H9 (cell line): ENCODE measurements at regions not wholly inside any gene's neighbourhood (a gene's known extent, or its start where the extent isn't known, plus 50 kb on each side); places are given as distances from the start of the nearest gene placed in this dataset.

Experiments used
- DNase-seq: peaks from one replicate; pipeline ENCODE4 v3.0.0-alpha.2; 2017
- H2AFZ ChIP-seq: one replicate; pipeline ENCODE4 v1.6.1; 2013; ENCODE audit warnings: mild to moderate bottlenecking, low read length, control low read depth, moderate library complexity
- H2AK5ac ChIP-seq: 2 replicates; pipeline ENCODE4 v1.6.1; 2013; ENCODE audit warnings: low read length, control low read depth, mixed read lengths; ENCODE audit not compliant: insufficient read length
- H2BK120ac ChIP-seq: one replicate; pipeline ENCODE4 v1.6.1; 2013; ENCODE audit warnings: low read depth, mild to moderate bottlenecking, low read length, control low read depth, inconsistent platforms; ENCODE audit not compliant: poor library complexity, severe bottlenecking
- H2BK12ac ChIP-seq: 2 replicates; pipeline ENCODE4 v1.6.1; 2013; ENCODE audit warnings: low read length, control low read depth, mixed read lengths, low read depth; ENCODE audit not compliant: insufficient read length
- H2BK15ac ChIP-seq: 2 replicates; pipeline ENCODE4 v1.6.1; 2013; ENCODE audit warnings: low read depth, low read length, control low read depth
- H2BK20ac ChIP-seq: one replicate; pipeline ENCODE4 v1.6.1; 2013; ENCODE audit warnings: low read depth, mild to moderate bottlenecking, low read length, control low read depth, inconsistent platforms; ENCODE audit not compliant: poor library complexity, severe bottlenecking
- H2BK5ac ChIP-seq: 2 replicates; pipeline ENCODE4 v1.6.1; 2013; ENCODE audit warnings: low read length, control low read depth, mixed read lengths; ENCODE audit not compliant: insufficient read length
- H3K14ac ChIP-seq: 2 replicates; pipeline ENCODE4 v1.6.1; 2013; ENCODE audit warnings: low read length, control low read depth; ENCODE audit not compliant: insufficient read depth
- H3K18ac ChIP-seq: 2 replicates; pipeline ENCODE4 v1.6.1; 2013; ENCODE audit warnings: low read depth, mild to moderate bottlenecking, mixed read lengths, low read length, control low read depth; ENCODE audit not compliant: insufficient read length
- H3K23ac ChIP-seq: 2 replicates; pipeline ENCODE4 v1.6.1; 2013; ENCODE audit warnings: low read length, control low read depth, mixed read lengths, low read depth; ENCODE audit not compliant: insufficient read length
- H3K23me2 ChIP-seq: 2 replicates; pipeline ENCODE4 v1.6.1; 2013; ENCODE audit warnings: low read depth, mild to moderate bottlenecking, mixed read lengths, low read length, control low read depth; ENCODE audit not compliant: insufficient read length, poor library complexity, severe bottlenecking
- H3K27ac ChIP-seq: 2 replicates; pipeline ENCODE4 v1.5.1; 2013; ENCODE audit warnings: low read length, control low read depth, mixed read lengths, low read depth; ENCODE audit not compliant: insufficient read length
- H3K27me3 ChIP-seq: 2 replicates; pipeline ENCODE4 v1.6.1; 2013; ENCODE audit warnings: low read length, control low read depth, inconsistent platforms; ENCODE audit not compliant: insufficient read depth
- H3K4ac ChIP-seq: 2 replicates; pipeline ENCODE4 v1.6.1; 2013; ENCODE audit warnings: low read depth, mild to moderate bottlenecking, control low read depth, inconsistent platforms, low read length, moderate library complexity
- H3K4me1 ChIP-seq: 2 replicates; pipeline ENCODE4 v1.6.1; 2013; ENCODE audit warnings: low read length, control low read depth, inconsistent platforms; ENCODE audit not compliant: insufficient read depth
- H3K4me2 ChIP-seq: 2 replicates; pipeline ENCODE4 v1.6.1; 2013; ENCODE audit warnings: low read length, control low read depth, mixed read lengths; ENCODE audit not compliant: insufficient read length, insufficient read depth
- H3K56ac ChIP-seq: 2 replicates; pipeline ENCODE4 v1.6.1; 2013; ENCODE audit warnings: low read depth, mild to moderate bottlenecking, mixed read lengths, low read length, control low read depth; ENCODE audit not compliant: insufficient read length
- H3K79me1 ChIP-seq: 2 replicates; pipeline ENCODE4 v1.6.1; 2013; ENCODE audit warnings: low read depth, mild to moderate bottlenecking, moderate library complexity, low read length, control low read depth, inconsistent platforms; ENCODE audit not compliant: insufficient read depth, poor library complexity, severe bottlenecking
- H3K79me2 ChIP-seq: 2 replicates; pipeline ENCODE4 v1.6.1; 2013; ENCODE audit warnings: low read length, control low read depth, inconsistent platforms; ENCODE audit not compliant: insufficient read depth
- H3K9ac ChIP-seq: 2 replicates; pipeline ENCODE4 v1.6.1; 2013; ENCODE audit warnings: low read length, control low read depth, mixed read lengths; ENCODE audit not compliant: insufficient read length; ENCODE audit errors: extremely low read depth
- H3K9me3 ChIP-seq: one replicate; pipeline ENCODE4 v1.6.1; 2013; ENCODE audit warnings: low read depth, low read length, inconsistent platforms; ENCODE audit not compliant: control insufficient read depth
- H3T11ph ChIP-seq: one replicate; pipeline ENCODE4 v1.6.1; 2013; ENCODE audit warnings: mild to moderate bottlenecking, low read length, control low read depth, inconsistent platforms
- H4K20me1 ChIP-seq: one replicate; pipeline ENCODE4 v1.6.1; 2013; ENCODE audit not compliant: control insufficient read depth, insufficient read length, insufficient read depth
- H4K5ac ChIP-seq: 2 replicates; pipeline ENCODE4 v1.6.1; 2013; ENCODE audit warnings: low read depth, mild to moderate bottlenecking, mixed read lengths, low read length, control low read depth; ENCODE audit not compliant: insufficient read length
- H4K8ac ChIP-seq: replicated peaks from 2 replicates; pipeline ENCODE4 v1.6.1; 2013; ENCODE audit warnings: low read length, control low read depth, mixed read lengths, low read depth; ENCODE audit not compliant: insufficient read length
- H4K91ac ChIP-seq: 2 replicates; pipeline ENCODE4 v1.6.1; 2013; ENCODE audit warnings: low read depth, mild to moderate bottlenecking, moderate library complexity, mixed read lengths, low read length, control low read depth; ENCODE audit not compliant: insufficient read length
- H3K27ac Mint-ChIP-seq, 3 experiments: 2 replicates in 2 of 3; 3 replicates in 1 of 3; pipeline ENCODE4 v1.8.0; 2020 to 2021; ENCODE audit warnings: mixed read lengths in 3 of 3, mild to moderate bottlenecking in 1 of 3, moderate library complexity in 1 of 3
- H3K27me3 Mint-ChIP-seq: 2 replicates; pipeline ENCODE4 v1.8.0; 2021; ENCODE audit warnings: low read depth, mild to moderate bottlenecking, moderate library complexity, mixed read lengths
- H3K36me3 Mint-ChIP-seq, 3 experiments: 2 replicates in 2 of 3; 3 replicates in 1 of 3; pipeline ENCODE4 v1.8.0; 2020 to 2021; ENCODE audit warnings: low read depth in 3 of 3, mixed read lengths in 3 of 3; ENCODE audit not compliant: insufficient read depth in 1 of 3
- H3K4me1 Mint-ChIP-seq, 2 experiments: 2 replicates each; pipeline ENCODE4 v1.8.0; 2020; ENCODE audit warnings: mixed read lengths in 2 of 2
- H3K4me3 Mint-ChIP-seq, 2 experiments: 2 replicates in 1 of 2; 3 replicates in 1 of 2; pipeline ENCODE4 v1.8.0; 2020 to 2021; ENCODE audit warnings: mild to moderate bottlenecking in 2 of 2, mixed read lengths in 2 of 2, moderate library complexity in 1 of 2
- H3K9me3 Mint-ChIP-seq, 2 experiments: 2 replicates in 1 of 2; 3 replicates in 1 of 2; pipeline ENCODE4 v1.8.0; 2020; ENCODE audit warnings: mild to moderate bottlenecking in 2 of 2, mixed read lengths in 2 of 2, moderate library complexity in 1 of 2
- CTCF ChIP-seq: fragments of 200-600 bp; sonication (generic); conservative IDR thresholded peaks from 3 replicates; pipeline ENCODE4 v1.8.0; 2021; ENCODE audit warnings: antibody characterized with exemption, mild to moderate bottlenecking
- WGBS: extraction: QIAGEN DNeasy Blood & Tissue Kit; methylation state at CpG from one replicate; pipeline ENCODE4 v1.1.7; 2013; ENCODE audit warnings: missing lambda C conversion rate, low lambda C conversion rate, mixed read lengths; ENCODE audit not compliant: insufficient read length; ENCODE audit errors: extremely low coverage; 5-methylcytosine and 5-hydroxymethylcytosine counted together

- no peaks in the 10 kb centered on the region for H3K23me2 ChIP-seq
- no peak overlapping the region for H3T11ph ChIP-seq
- Mint-ChIP-seq H3K27ac (no peak overlapping the region; a peak in 1 of 7 replicates), H3K4me1 (peaks cover 28 to 52% of the 10 kb centered on the region in 2 experiments), H3K36me3 (no peaks in the 10 kb centered on the region; a peak in 1 of 7 replicates), H3K9me3 (no peaks in the 10 kb centered on the region), H3K4me3 (no peak overlapping the region), H3K27me3 (peaks cover 20% of the 10 kb centered on the region)
- no peak overlapping the region for H3K4ac ChIP-seq
- H2BK5ac ChIP-seq: no peak overlapping the region
- no peak overlapping the region for H2BK20ac ChIP-seq
- H3K79me2 ChIP-seq: no peaks in the 10 kb centered on the region
- no peak overlapping the region for H3K27ac ChIP-seq
- H3K18ac ChIP-seq: no peak overlapping the region
- H2AK5ac ChIP-seq: no peak overlapping the region
- peaks cover 4% of the 10 kb centered on the region; the same call in 1 of the 2 replicates for H3K4me1 ChIP-seq
- H3K79me1 ChIP-seq: no peaks in the 10 kb centered on the region
- no peaks in the 10 kb centered on the region for H4K20me1 ChIP-seq
- no peak overlapping the region for H3K14ac ChIP-seq
- H2BK12ac ChIP-seq: no peak overlapping the region
- no peak overlapping the region for H3K56ac ChIP-seq
- no peak overlapping the region for H4K91ac ChIP-seq
- no peak for TF ChIP-seq CTCF
- no peak overlapping the region for H2BK15ac ChIP-seq
- no peak overlapping the region for H4K8ac ChIP-seq
- H3K9me3 ChIP-seq: no peaks in the 10 kb centered on the region
- no peak overlapping the region for H2BK120ac ChIP-seq
- WGBS: no CpG with 5 or more reads among the region's 18 CpGs
- no peak overlapping the region for H3K4me2 ChIP-seq
- H2AFZ ChIP-seq: no peak overlapping the region
- H4K5ac ChIP-seq: no peak overlapping the region
- no peak for DNase-seq
- H3K27me3 ChIP-seq: no peaks in the 10 kb centered on the region
- H3K23ac ChIP-seq: no peak overlapping the region
- H3K9ac ChIP-seq: no peak overlapping the region
These were observed 174.9 kb upstream of the RPL38 start for GRCh38 chr17:74028354-74029116.
